H9 (cell line): ENCODE measurements at regions not wholly inside any gene's neighbourhood (a gene's known extent, or its start where the extent isn't known, plus 50 kb on each side); places are given as distances from the start of the nearest gene placed in this dataset.

ENCODE experiments used
- DNase-seq: peaks from one replicate; pipeline ENCODE4 v3.0.0-alpha.2; 2017
- H2AFZ ChIP-seq: one replicate; pipeline ENCODE4 v1.6.1; 2013; ENCODE audit warnings: mild to moderate bottlenecking, low read length, control low read depth, moderate library complexity
- H2AK5ac ChIP-seq: 2 replicates; pipeline ENCODE4 v1.6.1; 2013; ENCODE audit warnings: low read length, control low read depth, mixed read lengths; ENCODE audit not compliant: insufficient read length
- H2BK120ac ChIP-seq: one replicate; pipeline ENCODE4 v1.6.1; 2013; ENCODE audit warnings: low read depth, mild to moderate bottlenecking, low read length, control low read depth, inconsistent platforms; ENCODE audit not compliant: poor library complexity, severe bottlenecking
- H2BK12ac ChIP-seq: 2 replicates; pipeline ENCODE4 v1.6.1; 2013; ENCODE audit warnings: low read length, control low read depth, mixed read lengths, low read depth; ENCODE audit not compliant: insufficient read length
- H2BK15ac ChIP-seq: 2 replicates; pipeline ENCODE4 v1.6.1; 2013; ENCODE audit warnings: low read depth, low read length, control low read depth
- H2BK20ac ChIP-seq: one replicate; pipeline ENCODE4 v1.6.1; 2013; ENCODE audit warnings: low read depth, mild to moderate bottlenecking, low read length, control low read depth, inconsistent platforms; ENCODE audit not compliant: poor library complexity, severe bottlenecking
- H2BK5ac ChIP-seq: 2 replicates; pipeline ENCODE4 v1.6.1; 2013; ENCODE audit warnings: low read length, control low read depth, mixed read lengths; ENCODE audit not compliant: insufficient read length
- H3K14ac ChIP-seq: 2 replicates; pipeline ENCODE4 v1.6.1; 2013; ENCODE audit warnings: low read length, control low read depth; ENCODE audit not compliant: insufficient read depth
- H3K18ac ChIP-seq: 2 replicates; pipeline ENCODE4 v1.6.1; 2013; ENCODE audit warnings: low read depth, mild to moderate bottlenecking, mixed read lengths, low read length, control low read depth; ENCODE audit not compliant: insufficient read length
- H3K23ac ChIP-seq: 2 replicates; pipeline ENCODE4 v1.6.1; 2013; ENCODE audit warnings: low read length, control low read depth, mixed read lengths, low read depth; ENCODE audit not compliant: insufficient read length
- H3K23me2 ChIP-seq: 2 replicates; pipeline ENCODE4 v1.6.1; 2013; ENCODE audit warnings: low read depth, mild to moderate bottlenecking, mixed read lengths, low read length, control low read depth; ENCODE audit not compliant: insufficient read length, poor library complexity, severe bottlenecking
- H3K27ac ChIP-seq: 2 replicates; pipeline ENCODE4 v1.5.1; 2013; ENCODE audit warnings: low read length, control low read depth, mixed read lengths, low read depth; ENCODE audit not compliant: insufficient read length
- H3K27me3 ChIP-seq: 2 replicates; pipeline ENCODE4 v1.6.1; 2013; ENCODE audit warnings: low read length, control low read depth, inconsistent platforms; ENCODE audit not compliant: insufficient read depth
- H3K4ac ChIP-seq: 2 replicates; pipeline ENCODE4 v1.6.1; 2013; ENCODE audit warnings: low read depth, mild to moderate bottlenecking, control low read depth, inconsistent platforms, low read length, moderate library complexity
- H3K4me1 ChIP-seq: 2 replicates; pipeline ENCODE4 v1.6.1; 2013; ENCODE audit warnings: low read length, control low read depth, inconsistent platforms; ENCODE audit not compliant: insufficient read depth
- H3K4me2 ChIP-seq: 2 replicates; pipeline ENCODE4 v1.6.1; 2013; ENCODE audit warnings: low read length, control low read depth, mixed read lengths; ENCODE audit not compliant: insufficient read length, insufficient read depth
- H3K56ac ChIP-seq: 2 replicates; pipeline ENCODE4 v1.6.1; 2013; ENCODE audit warnings: low read depth, mild to moderate bottlenecking, mixed read lengths, low read length, control low read depth; ENCODE audit not compliant: insufficient read length
- H3K79me1 ChIP-seq: 2 replicates; pipeline ENCODE4 v1.6.1; 2013; ENCODE audit warnings: low read depth, mild to moderate bottlenecking, moderate library complexity, low read length, control low read depth, inconsistent platforms; ENCODE audit not compliant: insufficient read depth, poor library complexity, severe bottlenecking
- H3K79me2 ChIP-seq: 2 replicates; pipeline ENCODE4 v1.6.1; 2013; ENCODE audit warnings: low read length, control low read depth, inconsistent platforms; ENCODE audit not compliant: insufficient read depth
- H3K9ac ChIP-seq: 2 replicates; pipeline ENCODE4 v1.6.1; 2013; ENCODE audit warnings: low read length, control low read depth, mixed read lengths; ENCODE audit not compliant: insufficient read length; ENCODE audit errors: extremely low read depth
- H3K9me3 ChIP-seq: one replicate; pipeline ENCODE4 v1.6.1; 2013; ENCODE audit warnings: low read depth, low read length, inconsistent platforms; ENCODE audit not compliant: control insufficient read depth
- H3T11ph ChIP-seq: one replicate; pipeline ENCODE4 v1.6.1; 2013; ENCODE audit warnings: mild to moderate bottlenecking, low read length, control low read depth, inconsistent platforms
- H4K20me1 ChIP-seq: one replicate; pipeline ENCODE4 v1.6.1; 2013; ENCODE audit not compliant: control insufficient read depth, insufficient read length, insufficient read depth
- H4K5ac ChIP-seq: 2 replicates; pipeline ENCODE4 v1.6.1; 2013; ENCODE audit warnings: low read depth, mild to moderate bottlenecking, mixed read lengths, low read length, control low read depth; ENCODE audit not compliant: insufficient read length
- H4K8ac ChIP-seq: replicated peaks from 2 replicates; pipeline ENCODE4 v1.6.1; 2013; ENCODE audit warnings: low read length, control low read depth, mixed read lengths, low read depth; ENCODE audit not compliant: insufficient read length
- H4K91ac ChIP-seq: 2 replicates; pipeline ENCODE4 v1.6.1; 2013; ENCODE audit warnings: low read depth, mild to moderate bottlenecking, moderate library complexity, mixed read lengths, low read length, control low read depth; ENCODE audit not compliant: insufficient read length
- H3K27ac Mint-ChIP-seq, 3 experiments: 2 replicates in 2 of 3; 3 replicates in 1 of 3; pipeline ENCODE4 v1.8.0; 2020 to 2021; ENCODE audit warnings: mixed read lengths in 3 of 3, mild to moderate bottlenecking in 1 of 3, moderate library complexity in 1 of 3
- H3K27me3 Mint-ChIP-seq: 2 replicates; pipeline ENCODE4 v1.8.0; 2021; ENCODE audit warnings: low read depth, mild to moderate bottlenecking, moderate library complexity, mixed read lengths
- H3K36me3 Mint-ChIP-seq, 3 experiments: 2 replicates in 2 of 3; 3 replicates in 1 of 3; pipeline ENCODE4 v1.8.0; 2020 to 2021; ENCODE audit warnings: low read depth in 3 of 3, mixed read lengths in 3 of 3; ENCODE audit not compliant: insufficient read depth in 1 of 3
- H3K4me1 Mint-ChIP-seq, 2 experiments: 2 replicates each; pipeline ENCODE4 v1.8.0; 2020; ENCODE audit warnings: mixed read lengths in 2 of 2
- H3K4me3 Mint-ChIP-seq, 2 experiments: 2 replicates in 1 of 2; 3 replicates in 1 of 2; pipeline ENCODE4 v1.8.0; 2020 to 2021; ENCODE audit warnings: mild to moderate bottlenecking in 2 of 2, mixed read lengths in 2 of 2, moderate library complexity in 1 of 2
- H3K9me3 Mint-ChIP-seq, 2 experiments: 2 replicates in 1 of 2; 3 replicates in 1 of 2; pipeline ENCODE4 v1.8.0; 2020; ENCODE audit warnings: mild to moderate bottlenecking in 2 of 2, mixed read lengths in 2 of 2, moderate library complexity in 1 of 2
- TF ChIP-seq, protein P1 (sequence below): fragments of 200-600 bp; sonication (generic); conservative IDR thresholded peaks from 3 replicates; pipeline ENCODE4 v1.8.0; 2021; ENCODE audit warnings: antibody characterized with exemption, mild to moderate bottlenecking

DNA sequence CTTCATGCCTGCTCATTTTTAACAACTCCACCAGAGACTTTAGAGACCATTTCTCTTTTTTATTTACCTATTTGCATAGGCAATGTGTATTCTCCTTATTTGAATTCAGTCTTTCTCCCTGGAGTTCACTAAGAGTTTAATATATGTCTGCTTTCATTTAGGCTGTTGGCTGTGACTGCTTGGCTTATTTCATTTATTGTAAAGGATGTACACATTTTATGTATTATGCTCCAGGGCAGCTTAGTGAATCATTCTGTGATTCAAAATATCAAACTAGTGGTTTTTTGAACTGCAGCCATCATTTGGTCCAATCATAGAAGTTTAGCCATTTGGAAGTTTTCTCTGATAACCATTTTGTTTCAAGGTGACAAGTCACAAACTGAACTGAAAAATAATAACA lies 229.6 kb downstream of the LPIN1 start:
- no peaks in the 10 kb centered on the region for H3K27me3 ChIP-seq
- no peak overlapping the region for H2BK15ac ChIP-seq
- H4K91ac ChIP-seq, result no peak overlapping the region
- H2BK20ac ChIP-seq, result no peak overlapping the region
- no peak overlapping the region for H2BK120ac ChIP-seq
- H4K5ac ChIP-seq, result no peak overlapping the region
- no peaks in the 10 kb centered on the region for H3K9me3 ChIP-seq
- no peak overlapping the region for H3K27ac ChIP-seq
- no peak overlapping the region for H2BK12ac ChIP-seq
- H2AK5ac ChIP-seq, result no peak overlapping the region
- no peak for DNase-seq
- no peak overlapping the region for H4K8ac ChIP-seq
- no peak overlapping the region for H3K4me3 Mint-ChIP-seq
- peaks cover 4% of the 10 kb centered on the region; the same call in 1 of the 2 replicates for H3K4me1 ChIP-seq
- H3K23me2 ChIP-seq, result no peaks in the 10 kb centered on the region
- H3K4me2 ChIP-seq, result no peak overlapping the region
- H3K23ac ChIP-seq, result no peak overlapping the region
- no peak overlapping the region for H3K18ac ChIP-seq
- no peaks in the 10 kb centered on the region for H3K79me1 ChIP-seq
- H3K79me2 ChIP-seq, result no peaks in the 10 kb centered on the region
- H3K9me3 Mint-ChIP-seq, result peaks cover 8 to 10% of the 10 kb centered on the region in 2 experiments; a peak in 4 of 5 replicates
- H3T11ph ChIP-seq, result no peak overlapping the region
- H3K36me3 Mint-ChIP-seq, result peaks cover 0 to 7% (median 4%) of the 10 kb centered on the region in 3 experiments; a peak in 5 of 7 replicates
- H3K27me3 Mint-ChIP-seq, result peaks cover 1% of the 10 kb centered on the region; the same call in 1 of the 2 replicates
- H4K20me1 ChIP-seq, result no peaks in the 10 kb centered on the region
- H3K27ac Mint-ChIP-seq, result no peak overlapping the region
- H3K4ac ChIP-seq, result no peak overlapping the region
- TF ChIP-seq, protein P1, sequence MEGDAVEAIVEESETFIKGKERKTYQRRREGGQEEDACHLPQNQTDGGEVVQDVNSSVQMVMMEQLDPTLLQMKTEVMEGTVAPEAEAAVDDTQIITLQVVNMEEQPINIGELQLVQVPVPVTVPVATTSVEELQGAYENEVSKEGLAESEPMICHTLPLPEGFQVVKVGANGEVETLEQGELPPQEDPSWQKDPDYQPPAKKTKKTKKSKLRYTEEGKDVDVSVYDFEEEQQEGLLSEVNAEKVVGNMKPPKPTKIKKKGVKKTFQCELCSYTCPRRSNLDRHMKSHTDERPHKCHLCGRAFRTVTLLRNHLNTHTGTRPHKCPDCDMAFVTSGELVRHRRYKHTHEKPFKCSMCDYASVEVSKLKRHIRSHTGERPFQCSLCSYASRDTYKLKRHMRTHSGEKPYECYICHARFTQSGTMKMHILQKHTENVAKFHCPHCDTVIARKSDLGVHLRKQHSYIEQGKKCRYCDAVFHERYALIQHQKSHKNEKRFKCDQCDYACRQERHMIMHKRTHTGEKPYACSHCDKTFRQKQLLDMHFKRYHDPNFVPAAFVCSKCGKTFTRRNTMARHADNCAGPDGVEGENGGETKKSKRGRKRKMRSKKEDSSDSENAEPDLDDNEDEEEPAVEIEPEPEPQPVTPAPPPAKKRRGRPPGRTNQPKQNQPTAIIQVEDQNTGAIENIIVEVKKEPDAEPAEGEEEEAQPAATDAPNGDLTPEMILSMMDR, result no peak
- no peak overlapping the region for H3K9ac ChIP-seq
- no peak overlapping the region for H2BK5ac ChIP-seq
- H3K4me1 Mint-ChIP-seq, result peaks cover 7 to 12% of the 10 kb centered on the region in 2 experiments
- H3K14ac ChIP-seq, result no peak overlapping the region
- H3K56ac ChIP-seq, result no peak overlapping the region
- H2AFZ ChIP-seq, result no peak overlapping the region
